NB4 (cell line): ENCODE measurements at regions not wholly inside any gene's neighbourhood (a gene's known extent, or its start where the extent isn't known, plus 50 kb on each side); places are given as distances from the start of the nearest gene placed in this dataset.

ENCODE experiments used
- CTCF ChIP-seq: IDR thresholded peaks from one replicate; pipeline ENCODE4 v1.5.1; 2012; ENCODE audit warnings: low read depth, low read length
- MYC ChIP-seq: IDR thresholded peaks from 2 replicates; pipeline ENCODE4 v1.6.1; 2011; ENCODE audit warnings: low read depth, low read length

- TF ChIP-seq CTCF (no peak), MYC (no peak)
Measured at GRCh38 chr10:77707570-77707969, 70.0 kb upstream of the KCNMA1 start.
